NB4 (cell line): ENCODE measurements at regions not wholly inside any gene's neighbourhood (a gene's known extent, or its start where the extent isn't known, plus 50 kb on each side); places are given as distances from the start of the nearest gene placed in this dataset.
"Not testable (repeated sequence)": the region's sequence is repeated elsewhere in the genome, so short reads cannot be mapped to it uniquely, and the experiment has no call there.

Source experiments
- DNase-seq: peaks from one replicate; pipeline ENCODE4 v3.0.0; 2010; ENCODE audit warnings: low read depth
- H3K4me3 ChIP-seq: one replicate; pipeline ENCODE4 v1.5.1; 2011; ENCODE audit warnings: mild to moderate bottlenecking, low read depth, low read length, moderate library complexity
- CTCF ChIP-seq: IDR thresholded peaks from one replicate; pipeline ENCODE4 v1.5.1; 2012; ENCODE audit warnings: low read depth, low read length
- MAX ChIP-seq: IDR thresholded peaks from 2 replicates; pipeline ENCODE4 v1.6.1; 2011; ENCODE audit warnings: low read depth, low read length
- MYC ChIP-seq: IDR thresholded peaks from 2 replicates; pipeline ENCODE4 v1.6.1; 2011; ENCODE audit warnings: low read depth, low read length
- POLR2A ChIP-seq: IDR thresholded peaks from 2 replicates; pipeline ENCODE4 v1.6.1; 2011; ENCODE audit warnings: mild to moderate bottlenecking; ENCODE audit not compliant: insufficient read length; ENCODE audit errors: extremely low read depth

GRCh38 chr15:25572191-25572590, 133.4 kb upstream of the UBE3A start:
- TF ChIP-seq CTCF (no peak), MAX (no peak), POLR2A (no peak)
- DNase-seq, result no peak
- no peak overlapping the region for H3K4me3 ChIP-seq

GRCh38 chr15:25568751-25569150, 129.9 kb upstream of the UBE3A start:
- TF ChIP-seq POLR2A (no peak), CTCF (no peak), MAX (no peak)
- DNase-seq, result no peak
- H3K4me3 ChIP-seq, result no peak overlapping the region

DNA sequence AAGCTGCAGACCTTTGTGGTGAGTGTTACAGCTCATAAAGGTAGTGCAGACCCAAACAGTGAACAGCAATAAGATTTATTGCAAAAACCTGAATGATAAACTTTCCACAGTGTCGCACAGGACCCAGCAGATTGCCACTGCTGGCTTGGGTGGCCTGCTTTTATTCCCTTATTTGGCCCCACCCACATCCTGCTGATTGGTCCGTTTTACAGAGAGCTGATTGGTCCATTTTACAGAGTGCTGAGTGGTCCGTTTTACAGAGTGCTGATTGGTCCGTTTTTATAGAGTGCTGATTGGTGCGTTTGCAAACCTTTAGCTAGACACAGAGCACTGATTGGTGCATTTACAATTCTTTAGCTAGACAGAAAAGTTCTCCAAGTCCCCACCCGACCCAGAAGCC, 127.7 kb upstream of the UBE3A start:
- not testable (repeated sequence) for DNase-seq

GRCh38 chr15:25565470-25566264, 126.8 kb upstream of the UBE3A start:
- no peak for TF ChIP-seq POLR2A
- no peak for TF ChIP-seq MYC
- TF ChIP-seq MAX, result no peak
- no peak for TF ChIP-seq CTCF
- no peak for DNase-seq

More for the DNA sequence above, 127.7 kb upstream of the UBE3A start:
- not testable (repeated sequence) for H3K4me3 ChIP-seq

GRCh38 chr15:25563596-25563995, 124.8 kb upstream of the UBE3A start:
- DNase-seq, result no peak
- TF ChIP-seq MAX, result no peak
- no peak for TF ChIP-seq CTCF
- TF ChIP-seq POLR2A, result no peak
- no peak for TF ChIP-seq MYC

More at GRCh38 chr15:25565470-25566264, 126.8 kb upstream of the UBE3A start:
- no peak overlapping the region for H3K4me3 ChIP-seq

GRCh38 chr15:25557926-25558325, 119.1 kb upstream of the UBE3A start:
- no peak overlapping the region for H3K4me3 ChIP-seq
- no peak for TF ChIP-seq CTCF
- no peak for TF ChIP-seq MYC
- no peak for TF ChIP-seq MAX
- no peak for TF ChIP-seq POLR2A
- DNase-seq, result no peak

More at GRCh38 chr15:25563596-25563995, 124.8 kb upstream of the UBE3A start:
- no peak overlapping the region for H3K4me3 ChIP-seq
